Adrenal gland (tissue), 9 donors: ENCODE measurements at regions not wholly inside any gene's neighbourhood (a gene's known extent, or its start where the extent isn't known, plus 50 kb on each side); places are given as distances from the start of the nearest gene placed in this dataset.

Source experiments
- DNase-seq, 7 donors: peaks; one replicate each; pipeline ENCODE4 v3.0.0-alpha.2; 2019 to 2020
- H3K27ac ChIP-seq, 5 donors: fragments of 200-600 bp; sonication (generic) in 4 of 5; 1 replicate in 3 of 5; 2 replicates in 2 of 5; pipeline versions ENCODE4 v1.5.1 to v1.8.0; 2016 to 2020; ENCODE audit warnings: mild to moderate bottlenecking in 1 of 5
- H3K27me3 ChIP-seq: fragments of 200-600 bp; 2 replicates; pipeline ENCODE4 v1.8.0; 2021
- H3K36me3 ChIP-seq, 2 donors: fragments of 200-600 bp; replicated peaks in 1 of 2; 1 replicate in 1 of 2; 2 replicates in 1 of 2; pipeline versions ENCODE4 v1.5.1 to v1.8.0; 2018 to 2022
- H3K4me1 ChIP-seq, 2 donors: fragments of 200-600 bp; replicated peaks in 1 of 2; 1 replicate in 1 of 2; 2 replicates in 1 of 2; pipeline versions ENCODE4 v1.5.1 to v1.8.0; 2018 to 2021
- H3K4me3 ChIP-seq, 4 donors: fragments of 200-600 bp; sonication (generic) in 3 of 4; one replicate each; pipeline ENCODE4 v1.5.1; 2016 to 2018
- H3K9me3 ChIP-seq, 3 donors: fragments of 200-600 bp; sonication (generic) in 1 of 3; replicated peaks in 1 of 3; 1 replicate in 2 of 3; 2 replicates in 1 of 3; pipeline versions ENCODE4 v1.5.1 to v1.8.0; 2016 to 2021
- POLR2A ChIP-seq, 2 donors: fragments of 450-650 bp; IDR thresholded peaks; one replicate each; pipeline ENCODE4 v1.6.1; 2017; ENCODE audit warnings: antibody characterized with exemption in 2 of 2, mild to moderate bottlenecking in 2 of 2, moderate library complexity in 1 of 2
- WGBS, 4 donors: extraction: QIAGEN DNeasy Blood & Tissue Kit in 2 of 4; methylation state at CpG; one replicate each; pipeline versions ENCODE4 v1.1.5 to v1.1.7; 2013 to 2017; 5-methylcytosine and 5-hydroxymethylcytosine counted together
- intact Hi-C, 2 donors: fragments of 100-400 bp; cut with DNase I; formaldehyde crosslinking; loops; one replicate each; pipeline versions ENCODE4 v1.14.1 to v1.15.0; 2022 to 2023
- TF ChIP-seq, protein P1 (sequence below), 6 experiments: fragments of 450-650 bp in 4 of 6; fragments of 200-600 bp in 2 of 6; sonication (generic) in 1 of 6; IDR thresholded peaks; 1 replicate in 5 of 6; 2 replicates in 1 of 6; pipeline versions ENCODE4 v1.5.1 to v1.8.0; 2016 to 2021; ENCODE audit warnings: antibody characterized with exemption in 6 of 6, mild to moderate bottlenecking in 2 of 6, moderate library complexity in 1 of 6
- donor health status: healthy with polysubstance abuse.
- donor health status: Bipolar disorder and iron deficiency.
- donor health status: DM: yes; HTN: yes; CAD: no.
- donor health status: DM: no; HTN: no; CAD: no.
- donor health status: DM: no; HTN: no; CAD: no.

GRCh38 chr2:76406134-76406855, 695.6 kb upstream of the GCFC2 start:
- 74 to 98% (median 79%) methylated on average over 3 to 12 of the region's 12 CpGs for WGBS, 4 donors
- no peak overlapping the region for H3K27ac ChIP-seq
- intact Hi-C loops = no loop called here
- no peak for TF ChIP-seq POLR2A (IDR thresholded peaks at IDR 0.05)
- TF ChIP-seq, protein P1, sequence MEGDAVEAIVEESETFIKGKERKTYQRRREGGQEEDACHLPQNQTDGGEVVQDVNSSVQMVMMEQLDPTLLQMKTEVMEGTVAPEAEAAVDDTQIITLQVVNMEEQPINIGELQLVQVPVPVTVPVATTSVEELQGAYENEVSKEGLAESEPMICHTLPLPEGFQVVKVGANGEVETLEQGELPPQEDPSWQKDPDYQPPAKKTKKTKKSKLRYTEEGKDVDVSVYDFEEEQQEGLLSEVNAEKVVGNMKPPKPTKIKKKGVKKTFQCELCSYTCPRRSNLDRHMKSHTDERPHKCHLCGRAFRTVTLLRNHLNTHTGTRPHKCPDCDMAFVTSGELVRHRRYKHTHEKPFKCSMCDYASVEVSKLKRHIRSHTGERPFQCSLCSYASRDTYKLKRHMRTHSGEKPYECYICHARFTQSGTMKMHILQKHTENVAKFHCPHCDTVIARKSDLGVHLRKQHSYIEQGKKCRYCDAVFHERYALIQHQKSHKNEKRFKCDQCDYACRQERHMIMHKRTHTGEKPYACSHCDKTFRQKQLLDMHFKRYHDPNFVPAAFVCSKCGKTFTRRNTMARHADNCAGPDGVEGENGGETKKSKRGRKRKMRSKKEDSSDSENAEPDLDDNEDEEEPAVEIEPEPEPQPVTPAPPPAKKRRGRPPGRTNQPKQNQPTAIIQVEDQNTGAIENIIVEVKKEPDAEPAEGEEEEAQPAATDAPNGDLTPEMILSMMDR (IDR thresholded peaks at IDR 0.05) = no peak
- no peaks in the 10 kb centered on the region for H3K9me3 ChIP-seq
- no peak for DNase-seq
- no peaks in the 10 kb centered on the region for H3K36me3 ChIP-seq
- H3K4me3 ChIP-seq = no peak overlapping the region
- H3K27me3 ChIP-seq = no peaks in the 10 kb centered on the region
- no peaks in the 10 kb centered on the region for H3K4me1 ChIP-seq

DNA sequence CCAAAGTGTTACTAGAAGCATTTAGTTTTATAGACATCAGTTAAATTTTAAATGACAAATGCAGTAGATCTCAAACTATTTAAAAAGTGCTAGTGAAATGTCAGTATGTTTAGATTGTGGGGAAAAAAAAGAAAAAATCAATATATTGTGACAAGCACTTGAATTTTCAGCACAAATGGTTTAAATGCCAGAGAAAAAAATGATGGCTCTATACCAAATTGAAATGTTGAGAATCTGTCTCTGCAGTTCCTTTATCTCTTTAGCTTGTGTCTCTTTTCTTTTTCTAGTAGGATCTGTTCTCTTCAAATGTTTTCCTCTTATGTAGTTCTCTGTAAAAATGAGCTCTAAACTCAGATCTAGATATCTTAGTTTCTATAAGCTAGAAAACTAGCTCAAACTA, 682.6 kb upstream of the GCFC2 start:
- no peaks in the 10 kb centered on the region for H3K36me3 ChIP-seq
- TF ChIP-seq, protein P1 (IDR thresholded peaks at IDR 0.05) = no peak
- no peak for TF ChIP-seq POLR2A (IDR thresholded peaks at IDR 0.05)
- intact Hi-C loops = no loop called here
- no peak for DNase-seq
- H3K9me3 ChIP-seq = no peaks in the 10 kb centered on the region
- no peaks in the 10 kb centered on the region for H3K4me1 ChIP-seq
- no peak overlapping the region for H3K4me3 ChIP-seq
- no peak overlapping the region for H3K27ac ChIP-seq
- no peaks in the 10 kb centered on the region for H3K27me3 ChIP-seq

- H3K4me1 ChIP-seq = no peaks in the 10 kb centered on the region
- no peak for DNase-seq
- no peaks in the 10 kb centered on the region for H3K9me3 ChIP-seq
- WGBS, 4 donors = 6 to 19% (median 7%) methylated on average over 3 of the region's 3 CpGs
- intact Hi-C loops = no loop called here
- H3K36me3 ChIP-seq = no peaks in the 10 kb centered on the region
- H3K4me3 ChIP-seq = no peak overlapping the region
- TF ChIP-seq POLR2A (IDR thresholded peaks at IDR 0.05) = no peak
- TF ChIP-seq, protein P1 (IDR thresholded peaks at IDR 0.05) = no peak
- no peak overlapping the region for H3K27ac ChIP-seq
- H3K27me3 ChIP-seq = no peaks in the 10 kb centered on the region
These were observed 681.0 kb upstream of the GCFC2 start for GRCh38 chr2:76391678-76392077.

- 62 to 85% (median 75%) methylated on average over 1 of the region's 1 CpG for WGBS, 4 donors
- no peak overlapping the region for H3K27ac ChIP-seq
- TF ChIP-seq, protein P1 (IDR thresholded peaks at IDR 0.05) = no peak
- TF ChIP-seq POLR2A (IDR thresholded peaks at IDR 0.05) = no peak
- no peaks in the 10 kb centered on the region for H3K4me1 ChIP-seq
- H3K27me3 ChIP-seq = no peaks in the 10 kb centered on the region
- intact Hi-C loops = no loop called here
- no peak overlapping the region for H3K4me3 ChIP-seq
- DNase-seq = no peak
- H3K36me3 ChIP-seq = no peaks in the 10 kb centered on the region
- no peaks in the 10 kb centered on the region for H3K9me3 ChIP-seq
These were observed 676.6 kb upstream of the GCFC2 start for GRCh38 chr2:76387294-76387693.
